Muscle of leg (tissue), 3 donors: ENCODE measurements at regions not wholly inside any gene's neighbourhood (a gene's known extent, or its start where the extent isn't known, plus 50 kb on each side); places are given as distances from the start of the nearest gene placed in this dataset.

Source experiments
- DNase-seq: peaks from one replicate; pipeline ENCODE4 v3.0.0; 2013
- H3K27ac ChIP-seq: one replicate; pipeline ENCODE4 v1.5.1; 2013; ENCODE audit warnings: mild to moderate bottlenecking, low read length, control low read depth
- H3K27me3 ChIP-seq: one replicate; pipeline ENCODE4 v1.6.1; 2013; ENCODE audit warnings: low read length; ENCODE audit not compliant: control insufficient read depth, insufficient read depth
- H3K36me3 ChIP-seq: one replicate; pipeline ENCODE4 v1.6.1; 2013; ENCODE audit warnings: low read length; ENCODE audit not compliant: control insufficient read depth, insufficient read depth
- H3K4me1 ChIP-seq: one replicate; pipeline ENCODE4 v1.6.1; 2013; ENCODE audit warnings: low read length; ENCODE audit not compliant: control insufficient read depth, insufficient read depth
- H3K4me3 ChIP-seq: one replicate; pipeline ENCODE4 v1.5.1; 2013; ENCODE audit warnings: low read length, control low read depth
- H3K9me3 ChIP-seq: replicated peaks from 2 replicates; pipeline ENCODE4 v1.6.1; 2013; ENCODE audit warnings: low read depth, low read length; ENCODE audit not compliant: control insufficient read depth
- WGBS: methylation state at CpG from one replicate; pipeline ENCODE4 v1.1.5; 2013; ENCODE audit warnings: missing lambda C conversion rate; ENCODE audit not compliant: insufficient coverage; 5-methylcytosine and 5-hydroxymethylcytosine counted together

- Histone ChIP-seq H3K4me1 (no peaks in the 10 kb centered on the region), H3K36me3 (no peaks in the 10 kb centered on the region), H3K9me3 (no peaks in the 10 kb centered on the region), H3K27me3 (no peaks in the 10 kb centered on the region), H3K4me3 (no peak overlapping the region), H3K27ac (no peak overlapping the region)
- WGBS = no CpG with 5 or more reads among the region's 2 CpGs
- peak; percentile 27 for DNase-seq
Observed at GRCh38 chr6:93789532-93789931, 370.2 kb upstream of the EPHA7 start.

DNA sequence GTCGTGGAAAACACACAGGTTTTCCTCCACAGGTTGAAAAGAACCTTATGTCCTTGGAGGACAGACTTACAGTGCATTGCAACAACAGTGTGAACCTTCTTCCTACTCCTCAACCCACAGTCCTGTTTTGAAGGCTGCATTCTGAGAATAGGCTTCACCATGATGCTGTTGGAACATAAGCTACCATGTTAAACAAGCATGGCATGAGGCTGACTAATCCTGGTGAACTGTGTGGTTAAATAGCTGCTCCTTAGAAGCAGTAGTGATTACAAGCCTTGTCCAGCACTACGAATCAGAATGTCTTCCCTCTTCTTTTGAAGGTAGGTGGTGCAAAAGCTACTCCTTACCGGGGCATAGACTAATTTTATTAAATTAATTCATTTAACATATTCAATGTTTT is 368.5 kb upstream of the EPHA7 start:
- Histone ChIP-seq H3K4me3 (no peak overlapping the region), H3K9me3 (no peaks in the 10 kb centered on the region), H3K36me3 (no peaks in the 10 kb centered on the region), H3K27me3 (no peaks in the 10 kb centered on the region), H3K4me1 (no peaks in the 10 kb centered on the region), H3K27ac (no peak overlapping the region)
- no peak for DNase-seq
- 100% methylated on average over 1 of the region's 3 CpGs for WGBS

GRCh38 chr6:93786474-93787330 is 367.3 kb upstream of the EPHA7 start:
- no peaks in the 10 kb centered on the region for H3K27me3 ChIP-seq
- DNase-seq = peak; percentile 53
- no peaks in the 10 kb centered on the region for H3K36me3 ChIP-seq
- no peak overlapping the region for H3K4me3 ChIP-seq
- no peak overlapping the region for H3K27ac ChIP-seq
- no peaks in the 10 kb centered on the region for H3K4me1 ChIP-seq
- H3K9me3 ChIP-seq = no peaks in the 10 kb centered on the region
- WGBS = no CpG with 5 or more reads among the region's 6 CpGs

DNA sequence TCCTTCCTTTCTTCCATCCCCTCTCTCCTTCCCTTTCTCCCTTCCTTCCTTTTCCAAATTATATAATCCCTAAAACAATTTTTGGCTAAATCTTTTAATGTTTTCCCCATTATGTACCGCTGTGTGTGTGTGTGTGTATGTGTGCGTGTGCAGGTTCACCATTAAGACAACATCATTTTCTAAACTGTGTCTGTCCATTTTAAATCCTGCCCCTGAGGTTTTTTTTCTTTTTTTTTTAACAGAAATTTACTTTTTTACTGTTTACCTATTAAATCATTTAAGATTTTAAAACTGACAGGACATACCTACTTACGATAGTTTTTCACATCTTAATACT is 366.3 kb upstream of the EPHA7 start:
- peak; percentile 59 for DNase-seq
- H3K36me3 ChIP-seq = no peaks in the 10 kb centered on the region
- peak overlapping the region; percentile 78 for H3K27ac ChIP-seq
- no peak overlapping the region for H3K4me3 ChIP-seq
- WGBS = no CpG with 5 or more reads among the region's 3 CpGs
- H3K27me3 ChIP-seq = no peaks in the 10 kb centered on the region
- no peaks in the 10 kb centered on the region for H3K4me1 ChIP-seq
- H3K9me3 ChIP-seq = no peaks in the 10 kb centered on the region

GRCh38 chr6:93784794-93785693 is 365.7 kb upstream of the EPHA7 start:
- no peaks in the 10 kb centered on the region for H3K36me3 ChIP-seq
- H3K9me3 ChIP-seq = no peaks in the 10 kb centered on the region
- peak overlapping the region; percentile 78 for H3K27ac ChIP-seq
- peak; percentile 95 for DNase-seq
- peak overlapping the region; percentile 11 for H3K4me3 ChIP-seq
- WGBS = 27% methylated on average over 2 of the region's 8 CpGs
- no peaks in the 10 kb centered on the region for H3K27me3 ChIP-seq
- H3K4me1 ChIP-seq = no peaks in the 10 kb centered on the region

DNA sequence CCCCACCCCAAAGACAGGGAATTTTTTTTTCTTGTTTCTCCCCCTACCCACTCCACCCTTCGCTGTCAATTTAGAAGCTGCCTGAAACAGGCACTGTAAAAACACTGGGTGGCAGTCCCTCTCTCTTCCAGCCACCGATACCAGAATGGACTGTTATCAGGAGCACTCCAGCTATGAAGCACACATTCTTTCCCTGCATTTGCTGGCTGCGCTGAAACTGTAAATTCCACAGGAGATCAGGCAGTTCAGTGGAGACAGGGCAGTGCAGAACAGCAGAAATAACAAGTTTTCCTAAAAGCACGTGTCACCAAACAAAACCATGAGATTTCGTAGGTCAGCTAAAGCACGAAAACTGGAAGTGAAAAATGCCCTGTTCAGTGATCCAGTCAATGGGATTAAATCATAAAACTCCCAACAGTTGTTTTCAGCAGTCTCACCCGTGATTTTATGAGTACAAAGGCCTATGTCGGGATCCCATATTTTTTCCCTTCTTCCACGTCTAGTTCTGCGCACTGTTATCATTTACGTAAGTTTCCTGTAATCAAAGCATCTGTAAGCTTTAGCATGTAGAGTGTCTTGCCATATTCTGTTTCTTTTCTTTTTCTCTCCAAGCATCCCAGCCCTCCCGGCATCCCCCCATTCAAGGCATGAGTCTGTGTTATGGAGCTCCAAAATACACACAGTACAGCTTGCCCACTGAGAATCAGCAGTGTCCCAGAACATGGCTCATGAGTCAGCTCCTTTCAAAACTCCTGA is 359.9 kb upstream of the EPHA7 start:
- peak; percentile 44 for DNase-seq
- H3K4me3 ChIP-seq = no peak overlapping the region

DNA sequence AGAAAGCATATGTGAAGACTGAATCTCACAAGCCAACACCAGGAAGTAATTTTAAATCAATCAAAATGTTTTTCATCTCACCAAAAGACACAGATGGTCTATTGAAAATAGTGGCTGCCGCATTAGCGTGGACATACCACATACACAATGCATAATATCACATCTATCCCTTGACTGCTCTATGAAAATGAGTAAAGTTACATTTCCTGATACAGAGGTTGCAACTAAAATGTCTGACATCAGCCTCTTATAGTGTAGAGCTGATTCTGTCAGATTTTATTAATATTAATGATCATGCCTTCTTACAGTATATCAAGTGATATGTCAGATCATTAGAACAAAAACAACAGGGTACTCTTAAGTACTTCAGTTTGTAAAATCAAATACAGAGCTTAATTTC is 339.8 kb upstream of the EPHA7 start:
- Histone ChIP-seq H3K4me1 (no peaks in the 10 kb centered on the region), H3K4me3 (no peak overlapping the region), H3K36me3 (no peaks in the 10 kb centered on the region), H3K9me3 (no peaks in the 10 kb centered on the region), H3K27ac (no peak overlapping the region), H3K27me3 (no peaks in the 10 kb centered on the region)
- DNase-seq = no peak
- no CpG with 5 or more reads among the region's 2 CpGs for WGBS

More for the DNA sequence above, 359.9 kb upstream of the EPHA7 start:
- no peak overlapping the region for H3K27ac ChIP-seq
- H3K36me3 ChIP-seq = no peaks in the 10 kb centered on the region
- H3K9me3 ChIP-seq = no peaks in the 10 kb centered on the region
- peaks cover 3% of the 10 kb centered on the region for H3K4me1 ChIP-seq
- H3K27me3 ChIP-seq = no peaks in the 10 kb centered on the region
- 41% methylated on average over 8 of the region's 12 CpGs for WGBS

- Histone ChIP-seq H3K4me1 (no peaks in the 10 kb centered on the region), H3K27me3 (no peaks in the 10 kb centered on the region), H3K36me3 (no peaks in the 10 kb centered on the region), H3K4me3 (no peak overlapping the region), H3K9me3 (no peaks in the 10 kb centered on the region), H3K27ac (no peak overlapping the region)
- no CpG with 5 or more reads among the region's 2 CpGs for WGBS
- DNase-seq = peak; percentile 29
Observed at GRCh38 chr6:93751969-93752368, 332.6 kb upstream of the EPHA7 start.

DNA sequence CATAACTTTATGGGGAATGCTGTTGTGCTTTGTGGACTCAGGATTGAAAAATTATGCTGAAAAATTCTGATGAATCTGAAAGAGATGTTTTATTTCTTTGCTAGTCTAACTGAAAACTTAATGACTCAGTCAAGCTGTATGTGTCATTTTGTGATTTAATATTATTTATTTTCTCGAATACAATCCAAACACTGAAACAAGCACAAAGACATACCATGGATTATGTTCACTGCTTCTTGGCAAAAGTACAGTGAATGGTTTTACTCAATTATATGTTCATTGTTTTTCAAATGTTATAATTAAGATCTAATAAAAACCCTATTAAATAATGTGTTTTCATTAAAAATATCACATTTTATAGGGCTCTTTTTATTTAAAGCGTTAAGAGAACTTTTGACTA is 330.6 kb upstream of the EPHA7 start:
- WGBS = no CpG with 5 or more reads among the region's 2 CpGs
- Histone ChIP-seq H3K4me1 (no peaks in the 10 kb centered on the region), H3K4me3 (no peak overlapping the region), H3K27me3 (no peaks in the 10 kb centered on the region), H3K27ac (no peak overlapping the region), H3K36me3 (no peaks in the 10 kb centered on the region), H3K9me3 (no peaks in the 10 kb centered on the region)
- no peak for DNase-seq

DNA sequence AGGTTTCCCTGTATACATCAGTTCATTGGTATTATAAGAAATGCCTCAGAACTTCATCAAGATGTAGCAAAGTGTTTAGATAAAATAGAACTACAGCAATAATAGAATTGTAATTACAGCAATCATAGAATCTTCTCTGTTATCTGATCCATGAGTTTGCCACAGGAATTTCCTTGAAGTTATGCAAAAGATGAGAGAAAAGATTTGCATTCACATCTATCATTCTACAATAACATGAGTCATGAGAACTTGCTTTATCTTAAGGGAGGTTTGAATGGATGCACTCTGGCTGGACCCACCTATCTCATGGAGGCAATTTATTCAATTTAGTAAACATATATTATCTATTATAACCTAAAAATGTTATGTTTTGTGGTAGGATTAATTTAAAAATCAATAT is 329.8 kb upstream of the EPHA7 start:
- no peak overlapping the region for H3K4me3 ChIP-seq
- H3K4me1 ChIP-seq = no peaks in the 10 kb centered on the region
- no peaks in the 10 kb centered on the region for H3K36me3 ChIP-seq
- no peak overlapping the region for H3K27ac ChIP-seq
- DNase-seq = no peak
- H3K9me3 ChIP-seq = no peaks in the 10 kb centered on the region
- no peaks in the 10 kb centered on the region for H3K27me3 ChIP-seq
